ENCODE measurements at regions not wholly inside any gene's neighbourhood (a gene's known extent, or its start where the extent isn't known, plus 50 kb on each side); places are given as distances from the start of the nearest gene placed in this dataset.

- H3K9me3 ChIP-seq (ENCODE audit: control insufficient read depth, insufficient read depth, low read length), result no peaks in the 10 kb centered on the region
- TF ChIP-seq CTCF (IDR thresholded peaks at IDR 0.05; ENCODE audit: low read depth, low read length), result no peak
- ChIA-PET POLR2A (no interaction called here), CTCF (interaction anchor here (13.1 kb wide), 1 partner anchor 10 kb away, joined by 107 read pairs; no protein-coding TSS in a partner anchor)
- no peak overlapping the region for H3K4me3 ChIP-seq (ENCODE audit: low read depth, low read length)
- no peak overlapping the region for H3K27ac ChIP-seq (ENCODE audit: low read depth, low read length)
- H3K27me3 ChIP-seq (ENCODE audit: control insufficient read depth, insufficient read depth, low read length), result no peaks in the 10 kb centered on the region
- no peak for DNase-seq (ENCODE audit: low read depth, low spot score)
These were observed 52.2 kb upstream of the SMIM30 start for GRCh38 chr7:113170591-113170990.

Measured in AG04450 (cell line).